Daoy (cell line): ENCODE measurements at regions not wholly inside any gene's neighbourhood (a gene's known extent, or its start where the extent isn't known, plus 50 kb on each side); places are given as distances from the start of the nearest gene placed in this dataset.
"Not testable (repeated sequence)": the region's sequence is repeated elsewhere in the genome, so short reads cannot be mapped to it uniquely, and the experiment has no call there.

Experiments
- DNase-seq: peaks from one replicate; pipeline ENCODE4 v3.0.0-alpha.2; 2015; ENCODE audit warnings: low read depth

GRCh38 chr2:94737145-94737544, 134.1 kb upstream of the TEKT4 start:
- not testable (repeated sequence) for DNase-seq

GRCh38 chr2:94737736-94738342, 133.4 kb upstream of the TEKT4 start:
- not testable (repeated sequence) for DNase-seq

- no peak for DNase-seq
These were observed 117.7 kb upstream of the TEKT4 start for GRCh38 chr2:94753466-94753998.

- no peak for DNase-seq
These were observed 112.7 kb upstream of the TEKT4 start for GRCh38 chr2:94758546-94758945.

GRCh38 chr2:94759211-94759610, 112.0 kb upstream of the TEKT4 start:
- DNase-seq: peak; percentile 45

- no peak for DNase-seq
These were observed 108.6 kb upstream of the TEKT4 start for GRCh38 chr2:94762600-94762999.

- no peak for DNase-seq
These were observed 107.9 kb upstream of the TEKT4 start for GRCh38 chr2:94763318-94763717.

GRCh38 chr2:94764331-94764730, 106.9 kb upstream of the TEKT4 start:
- DNase-seq: not testable (repeated sequence)

- no peak for DNase-seq
These were observed 103.9 kb upstream of the TEKT4 start for GRCh38 chr2:94767336-94767735.

GRCh38 chr2:94769733-94770132, 101.5 kb upstream of the TEKT4 start:
- DNase-seq: no peak

- no peak for DNase-seq
These were observed 96.4 kb upstream of the TEKT4 start for GRCh38 chr2:94774851-94775250.

- DNase-seq: no peak
These were observed 95.2 kb upstream of the TEKT4 start for GRCh38 chr2:94776036-94776435.

GRCh38 chr2:94785105-94785504, 86.1 kb upstream of the TEKT4 start:
- not testable (repeated sequence) for DNase-seq

GRCh38 chr2:94786424-94786823, 84.8 kb upstream of the TEKT4 start:
- DNase-seq: not testable (repeated sequence)

GRCh38 chr2:94790169-94790568, 81.1 kb upstream of the TEKT4 start:
- not testable (repeated sequence) for DNase-seq

GRCh38 chr2:94797235-94797634, 74.0 kb upstream of the TEKT4 start:
- DNase-seq: not testable (repeated sequence)
